H54 (cell line): ENCODE measurements at regions not wholly inside any gene's neighbourhood (a gene's known extent, or its start where the extent isn't known, plus 50 kb on each side); places are given as distances from the start of the nearest gene placed in this dataset.

Experiments used
- DNase-seq: peaks from one replicate; pipeline ENCODE4 v3.0.0; 2011; ENCODE audit warnings: low spot score, mixed read lengths; ENCODE audit not compliant: insufficient read length
- FAIRE-seq: peaks from 3 replicates; lab custom pipeline; 2011; peaks lifted over from hg19 to GRCh38; lab: Jason Lieb, UNC
- POLR2A ChIP-seq: IDR thresholded peaks from 2 replicates; pipeline ENCODE4 v1.6.1; 2011; ENCODE audit warnings: low read depth, mild to moderate bottlenecking, low read length

DNA sequence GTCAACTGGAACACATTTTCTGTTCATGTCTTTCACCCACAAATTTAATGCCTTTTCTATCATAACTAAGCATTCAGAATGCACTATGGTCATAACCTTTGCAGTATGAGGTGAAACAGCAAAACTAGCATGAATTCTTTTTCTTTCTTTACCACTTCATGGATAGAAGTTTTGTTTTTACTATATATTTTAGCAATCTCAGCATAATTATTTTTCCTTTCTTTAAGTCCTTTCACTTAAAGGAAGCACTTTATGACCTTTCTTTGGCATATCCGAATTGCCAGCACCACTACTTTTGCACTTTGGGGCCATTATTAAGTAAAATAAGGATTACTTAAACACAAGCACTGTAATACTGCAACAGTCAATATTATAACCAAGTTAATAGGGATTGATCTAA lies 115.1 kb upstream of the DKK2 start:
- TF ChIP-seq POLR2A = no peak
- no peak for FAIRE-seq
- no peak for DNase-seq

DNA sequence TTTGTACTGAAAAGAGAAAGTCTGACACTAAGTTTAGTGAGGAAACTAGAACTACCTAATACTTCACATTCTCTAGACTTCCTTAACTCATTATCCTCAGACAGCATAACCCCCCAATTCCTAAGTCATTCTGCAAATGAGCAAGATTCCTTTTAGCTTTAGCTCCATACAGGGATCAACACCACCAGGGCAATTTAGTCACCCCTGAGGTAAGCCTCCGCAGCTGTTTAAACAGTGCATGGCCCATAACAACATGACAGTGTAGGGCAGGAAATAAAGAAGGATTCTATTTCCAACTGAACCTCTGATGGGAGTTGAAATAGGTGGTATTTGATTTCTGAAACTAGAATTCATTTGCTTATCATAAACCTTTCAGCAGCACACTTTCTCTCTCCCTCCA lies 112.8 kb upstream of the DKK2 start:
- no peak for FAIRE-seq
- no peak for DNase-seq
- TF ChIP-seq POLR2A = no peak

DNA sequence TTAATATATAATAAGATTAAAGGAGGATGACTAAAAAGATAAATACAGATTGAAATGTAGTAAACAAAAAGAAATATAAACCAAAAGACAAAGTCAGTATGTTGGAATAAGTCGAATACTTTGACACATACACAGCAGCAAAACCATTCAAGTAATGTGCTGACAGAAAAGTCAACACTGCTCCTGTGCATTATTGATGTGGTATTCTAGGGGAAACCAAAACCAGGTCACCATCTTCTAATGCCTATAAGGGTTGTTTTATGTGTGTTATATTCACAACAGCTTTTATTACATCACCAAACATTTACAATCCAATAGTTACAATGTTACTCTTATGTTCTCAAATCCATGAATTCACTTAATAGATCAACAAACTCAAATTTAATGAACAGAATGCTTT lies 111.8 kb upstream of the DKK2 start:
- no peak for DNase-seq

DNA sequence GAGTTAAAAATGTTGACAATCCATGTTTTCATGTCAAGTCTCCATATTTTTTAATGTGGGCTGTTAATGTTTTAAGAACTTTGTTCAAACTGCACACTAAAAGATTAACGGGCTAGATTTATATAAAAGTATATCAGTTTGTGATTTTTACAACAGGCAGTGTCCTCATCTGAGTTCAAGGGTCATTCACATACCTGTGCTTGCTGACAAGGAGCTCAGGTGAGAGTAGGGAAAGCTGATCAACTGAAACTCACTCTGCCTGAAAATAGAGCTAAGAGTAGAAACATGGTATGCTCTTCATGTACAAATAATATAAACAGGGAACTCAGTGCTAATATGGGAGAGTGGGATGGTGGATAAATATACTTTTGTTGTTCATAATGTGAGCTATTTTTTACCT lies 102.3 kb upstream of the DKK2 start:
- FAIRE-seq = no peak
- TF ChIP-seq POLR2A = no peak
- DNase-seq = no peak

More for the DNA sequence above, 111.8 kb upstream of the DKK2 start:
- TF ChIP-seq POLR2A = no peak
- no peak for FAIRE-seq

DNA sequence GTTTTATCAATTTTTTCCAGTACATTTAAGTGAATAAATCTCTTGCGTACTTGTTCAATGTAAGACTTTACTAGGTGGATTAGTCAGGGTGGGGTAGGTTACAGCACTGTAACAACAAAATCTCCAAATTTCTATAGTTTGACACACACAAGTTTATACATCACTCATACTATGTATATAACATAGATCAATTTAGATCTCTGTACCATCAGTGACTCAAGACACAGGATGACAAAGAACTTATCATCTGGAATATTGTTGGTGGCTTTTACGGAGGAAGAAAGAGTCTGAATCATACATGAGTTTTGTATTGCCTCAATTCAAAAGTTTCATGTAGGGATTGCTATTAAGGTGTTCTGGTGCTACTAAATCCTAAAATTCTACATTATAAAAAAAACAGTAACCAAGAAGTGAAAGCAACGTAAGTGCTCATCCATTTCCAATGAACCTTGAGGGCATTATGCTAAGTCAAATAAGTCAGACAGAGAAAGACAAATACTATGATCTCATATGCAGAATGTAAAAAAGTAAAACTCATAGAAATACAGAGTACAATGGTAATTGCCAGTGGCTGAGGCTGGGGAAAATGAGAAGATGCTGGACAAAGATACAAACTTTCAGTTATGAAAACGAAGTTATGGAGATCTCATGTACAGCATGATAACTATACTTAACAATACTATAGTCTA lies 98.0 kb upstream of the DKK2 start:
- FAIRE-seq (no peak), DNase-seq (no peak)
- no peak for TF ChIP-seq POLR2A

DNA sequence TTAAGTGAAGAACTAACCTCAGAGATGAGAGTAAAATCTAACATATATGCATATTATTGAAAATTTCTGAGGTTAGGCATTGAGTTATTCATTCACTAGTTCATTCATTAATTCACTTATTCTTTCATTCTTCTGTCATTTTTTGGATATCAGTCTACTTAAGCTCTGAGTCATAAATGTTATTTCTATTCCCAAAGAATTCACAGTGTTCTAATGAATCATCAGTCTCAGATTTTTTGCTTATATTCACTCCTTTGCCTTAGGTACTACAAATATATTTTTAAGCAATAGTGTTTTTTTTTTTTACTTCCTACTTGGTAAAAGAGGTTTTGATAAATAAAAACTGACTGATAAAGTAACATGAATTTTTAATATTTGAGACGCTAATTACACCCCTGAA lies 95.2 kb upstream of the DKK2 start:
- no peak for FAIRE-seq
- DNase-seq = no peak
- no peak for TF ChIP-seq POLR2A

DNA sequence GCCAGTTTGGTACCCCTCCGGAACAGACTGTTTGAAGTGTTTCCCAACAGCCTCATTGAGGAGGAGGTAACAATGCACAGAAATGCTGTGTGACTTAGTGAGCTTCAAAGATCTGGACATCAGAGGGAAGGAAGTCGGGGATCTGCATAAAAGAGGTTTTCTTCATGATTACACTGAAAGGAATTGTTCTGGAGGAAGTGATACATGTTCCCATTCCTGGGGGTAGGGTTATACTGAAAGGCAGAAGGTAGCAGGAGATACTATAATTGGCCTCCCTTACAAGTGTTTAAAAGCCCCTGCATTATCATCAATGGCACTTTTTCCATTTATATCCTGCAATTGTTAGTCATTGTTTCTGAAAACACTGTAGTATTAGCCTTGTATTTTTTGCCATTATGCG lies 94.0 kb upstream of the DKK2 start:
- DNase-seq (no peak), FAIRE-seq (no peak)
- no peak for TF ChIP-seq POLR2A

DNA sequence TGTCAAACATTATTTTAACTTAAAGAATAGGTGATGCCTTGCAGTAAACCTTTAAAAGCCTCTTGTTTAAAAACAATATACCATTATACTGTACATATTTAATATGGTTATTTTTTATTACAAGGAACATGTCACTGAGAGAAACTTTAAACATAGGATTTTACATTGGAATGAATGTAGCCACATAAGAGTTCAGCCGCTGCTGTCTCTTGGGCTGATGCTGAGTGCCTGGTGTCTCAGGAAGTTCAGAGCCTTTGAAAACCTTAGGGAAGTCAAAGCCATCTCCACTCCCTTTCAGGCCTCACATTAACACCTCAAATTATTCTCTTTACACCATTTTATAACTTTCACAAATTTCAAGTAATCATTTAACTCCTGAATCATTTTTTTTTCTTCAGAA lies 93.5 kb upstream of the DKK2 start:
- no peak for FAIRE-seq
- TF ChIP-seq POLR2A = no peak
- DNase-seq = no peak

DNA sequence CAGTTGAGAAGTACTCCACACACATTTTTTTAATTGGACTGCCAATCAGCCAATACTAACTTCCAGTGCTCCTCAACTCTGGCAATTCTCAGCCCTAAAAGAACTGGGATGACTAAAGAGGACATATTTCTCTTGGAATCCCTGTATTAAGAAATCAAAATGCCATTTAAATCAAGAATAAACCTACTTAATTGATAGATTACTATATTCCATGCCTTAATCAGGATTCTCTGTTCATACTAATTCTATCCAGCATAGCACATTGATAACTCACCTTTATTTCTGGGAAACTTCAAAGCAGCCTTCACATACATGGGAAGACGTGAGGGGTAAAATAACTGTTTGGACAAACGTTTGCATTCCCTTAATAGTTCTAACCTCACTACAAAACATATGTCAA lies 93.0 kb upstream of the DKK2 start:
- DNase-seq (no peak), FAIRE-seq (no peak)
- no peak for TF ChIP-seq POLR2A

DNA sequence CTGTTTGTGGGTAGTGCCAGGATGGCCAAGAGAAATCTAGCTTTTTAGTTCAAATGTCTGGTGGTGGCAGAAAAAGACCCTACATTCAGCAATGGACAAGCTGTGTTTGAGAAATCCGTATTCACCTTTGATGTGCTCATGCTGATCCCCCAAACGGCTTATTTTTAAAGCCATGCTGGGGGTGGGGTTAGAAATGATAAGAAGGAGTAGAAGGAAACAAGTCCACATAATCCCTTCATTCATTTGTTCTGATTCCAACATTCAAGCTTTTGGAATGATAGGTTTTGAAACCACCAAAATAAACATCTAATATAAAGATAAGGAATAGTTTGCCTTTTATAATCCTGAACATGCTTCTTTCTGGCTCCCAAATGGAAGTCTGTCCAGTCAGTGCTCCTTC lies 92.0 kb upstream of the DKK2 start:
- no peak for FAIRE-seq
- TF ChIP-seq POLR2A = no peak

DNA sequence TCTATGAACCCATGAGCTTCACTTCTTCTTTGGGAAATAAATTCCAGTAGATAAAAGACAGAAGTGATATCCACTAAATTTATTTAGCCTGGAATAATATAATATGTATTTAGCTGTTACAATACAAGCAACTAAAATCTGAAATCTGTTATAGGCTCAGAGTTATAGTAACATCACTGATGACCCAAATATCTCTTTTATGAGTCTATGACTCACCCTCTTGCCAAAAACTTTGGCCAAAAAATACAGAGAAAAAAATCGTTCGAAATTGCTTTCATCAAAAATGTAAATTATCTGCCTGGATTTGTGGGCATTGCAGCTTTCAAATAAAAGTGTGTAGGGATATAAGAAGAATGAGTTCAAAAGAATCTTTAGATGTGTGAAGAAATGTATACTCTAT lies 89.4 kb upstream of the DKK2 start:
- DNase-seq = no peak
- no peak for FAIRE-seq
- no peak for TF ChIP-seq POLR2A

More for the DNA sequence above, 92.0 kb upstream of the DKK2 start:
- no peak for DNase-seq

DNA sequence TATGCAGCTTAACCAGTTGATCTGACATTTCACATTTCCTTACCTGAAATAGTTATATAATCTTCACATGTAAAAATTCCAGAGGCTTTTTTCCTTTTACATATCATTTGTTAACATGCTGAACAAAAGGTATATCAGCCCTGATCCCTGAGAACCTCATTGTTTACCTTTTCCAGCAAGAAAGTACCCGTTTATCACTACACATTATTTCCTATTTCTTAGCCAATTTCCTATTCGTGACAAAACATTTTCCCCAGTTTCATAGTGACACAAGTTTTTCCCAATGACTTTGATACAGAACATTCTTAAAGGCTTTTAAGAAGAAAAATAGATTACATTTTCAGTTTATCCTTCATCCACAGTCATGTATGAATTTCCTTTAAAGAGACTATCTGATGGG lies 86.6 kb upstream of the DKK2 start:
- FAIRE-seq (no peak), DNase-seq (no peak)
- no peak for TF ChIP-seq POLR2A

DNA sequence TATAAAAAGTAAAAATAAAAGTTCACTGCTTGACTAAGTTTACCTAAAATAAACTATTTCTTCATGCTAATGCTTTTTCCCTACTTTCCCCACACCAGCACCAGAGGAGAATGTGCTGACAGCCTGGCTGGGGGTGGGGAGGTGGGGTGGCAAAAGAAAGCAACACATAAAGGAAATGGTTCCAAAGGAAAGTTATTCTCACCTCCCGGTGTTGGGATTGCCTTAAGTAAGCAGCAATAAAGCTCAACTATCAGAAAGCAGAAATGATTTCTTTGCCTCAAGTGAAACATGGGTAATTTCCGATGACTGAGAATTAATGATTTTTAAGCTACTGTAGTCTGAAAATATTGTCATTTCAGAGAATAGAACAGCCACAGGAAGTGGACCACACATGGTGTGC lies 84.5 kb upstream of the DKK2 start:
- DNase-seq (no peak), FAIRE-seq (no peak)
- TF ChIP-seq POLR2A = no peak

DNA sequence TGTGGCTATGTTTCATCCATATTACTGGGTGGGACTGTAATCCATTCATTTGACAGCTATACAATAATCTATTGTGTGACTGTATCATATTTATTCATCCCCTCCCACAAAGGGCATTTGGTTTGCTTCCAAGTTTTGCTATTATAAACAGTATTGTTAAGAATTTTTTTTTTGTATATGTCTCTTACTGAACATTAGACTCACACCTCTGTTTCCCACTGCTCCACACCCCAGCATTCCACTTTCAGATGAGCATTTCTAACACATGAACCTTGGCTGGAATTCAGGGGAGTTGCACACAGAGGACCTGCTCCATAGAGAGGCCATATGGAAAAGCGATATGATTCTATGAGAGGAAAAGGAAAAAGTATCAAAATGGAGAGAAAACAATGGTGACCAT lies 81.6 kb upstream of the DKK2 start:
- no peak for TF ChIP-seq POLR2A
- DNase-seq = no peak
- FAIRE-seq = no peak

DNA sequence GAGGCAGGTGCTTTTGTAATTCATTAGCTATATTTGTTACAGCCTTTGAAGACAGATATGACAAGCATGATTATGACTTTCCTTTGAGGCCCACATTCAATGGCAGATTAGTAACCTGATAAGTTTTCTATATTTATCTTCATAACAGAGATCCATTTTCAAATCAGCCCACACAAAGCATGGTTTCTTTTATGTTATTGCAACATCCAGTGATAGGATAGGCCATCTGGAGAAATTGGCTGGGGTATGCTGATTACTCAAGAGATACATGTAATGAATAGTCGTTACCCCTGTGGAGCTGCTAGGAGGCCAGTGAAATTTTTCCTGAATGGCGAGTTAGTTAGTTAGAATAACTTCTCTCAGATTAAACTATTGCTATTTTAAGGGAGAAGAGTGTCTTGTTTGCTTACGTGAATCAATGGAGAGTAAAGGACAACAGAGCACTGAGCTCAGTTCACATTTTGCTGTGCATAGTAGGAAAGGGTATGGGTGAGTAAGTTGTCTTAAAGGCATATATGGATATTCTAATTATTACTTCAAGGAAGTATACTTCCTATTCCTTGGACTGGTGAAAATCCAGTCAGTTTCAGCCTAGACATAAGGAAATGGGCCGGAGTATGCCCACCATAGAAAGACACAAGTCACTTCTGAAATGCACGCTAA lies 79.2 kb upstream of the DKK2 start:
- DNase-seq (no peak), FAIRE-seq (no peak)
- TF ChIP-seq POLR2A = no peak
